Astrocyte of the cerebellum (primary cell): ENCODE measurements at regions not wholly inside any gene's neighbourhood (a gene's known extent, or its start where the extent isn't known, plus 50 kb on each side); places are given as distances from the start of the nearest gene placed in this dataset.
A peak's percentile ranks its signal among the peaks of the same experiment; 100 is the strongest.

ENCODE experiments used
- DNase-seq: peaks from one replicate; pipeline ENCODE4 v3.0.0-alpha.2; 2011; ENCODE audit warnings: low read depth
- H3K4me3 ChIP-seq: 2 replicates; pipeline ENCODE4 v1.5.1; 2011; ENCODE audit warnings: mild to moderate bottlenecking, low read depth, low read length, moderate library complexity
- in situ Hi-C: cut with HindIII; loops from 2 replicates; pipeline ENCODE4 v1.10.0; 2017; ENCODE audit warnings: low sequenced_read_pairs
- TF ChIP-seq, protein P1 (sequence below): IDR thresholded peaks from 2 replicates; pipeline ENCODE4 v1.5.1; 2012; ENCODE audit warnings: low read length, low read depth, moderate library complexity, mild to moderate bottlenecking; ENCODE audit errors: missing control alignments

- peak; percentile 53 for DNase-seq
- H3K4me3 ChIP-seq: no peak overlapping the region
- in situ Hi-C loops: no loop called here
- TF ChIP-seq, protein P1, sequence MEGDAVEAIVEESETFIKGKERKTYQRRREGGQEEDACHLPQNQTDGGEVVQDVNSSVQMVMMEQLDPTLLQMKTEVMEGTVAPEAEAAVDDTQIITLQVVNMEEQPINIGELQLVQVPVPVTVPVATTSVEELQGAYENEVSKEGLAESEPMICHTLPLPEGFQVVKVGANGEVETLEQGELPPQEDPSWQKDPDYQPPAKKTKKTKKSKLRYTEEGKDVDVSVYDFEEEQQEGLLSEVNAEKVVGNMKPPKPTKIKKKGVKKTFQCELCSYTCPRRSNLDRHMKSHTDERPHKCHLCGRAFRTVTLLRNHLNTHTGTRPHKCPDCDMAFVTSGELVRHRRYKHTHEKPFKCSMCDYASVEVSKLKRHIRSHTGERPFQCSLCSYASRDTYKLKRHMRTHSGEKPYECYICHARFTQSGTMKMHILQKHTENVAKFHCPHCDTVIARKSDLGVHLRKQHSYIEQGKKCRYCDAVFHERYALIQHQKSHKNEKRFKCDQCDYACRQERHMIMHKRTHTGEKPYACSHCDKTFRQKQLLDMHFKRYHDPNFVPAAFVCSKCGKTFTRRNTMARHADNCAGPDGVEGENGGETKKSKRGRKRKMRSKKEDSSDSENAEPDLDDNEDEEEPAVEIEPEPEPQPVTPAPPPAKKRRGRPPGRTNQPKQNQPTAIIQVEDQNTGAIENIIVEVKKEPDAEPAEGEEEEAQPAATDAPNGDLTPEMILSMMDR: no peak
Measured at GRCh38 chr3:170714562-170715535, 129.0 kb upstream of the SLC7A14 start.

- in situ Hi-C loops: no loop called here
- DNase-seq: peak; percentile 37
- TF ChIP-seq, protein P1: no peak
- no peak overlapping the region for H3K4me3 ChIP-seq
Measured at GRCh38 chr3:170714122-170714521, 128.2 kb upstream of the SLC7A14 start.

- in situ Hi-C loops: no loop called here
- TF ChIP-seq, protein P1: no peak
- no peak overlapping the region for H3K4me3 ChIP-seq
- no peak for DNase-seq
Measured at GRCh38 chr3:170713653-170714052, 127.8 kb upstream of the SLC7A14 start.

DNA sequence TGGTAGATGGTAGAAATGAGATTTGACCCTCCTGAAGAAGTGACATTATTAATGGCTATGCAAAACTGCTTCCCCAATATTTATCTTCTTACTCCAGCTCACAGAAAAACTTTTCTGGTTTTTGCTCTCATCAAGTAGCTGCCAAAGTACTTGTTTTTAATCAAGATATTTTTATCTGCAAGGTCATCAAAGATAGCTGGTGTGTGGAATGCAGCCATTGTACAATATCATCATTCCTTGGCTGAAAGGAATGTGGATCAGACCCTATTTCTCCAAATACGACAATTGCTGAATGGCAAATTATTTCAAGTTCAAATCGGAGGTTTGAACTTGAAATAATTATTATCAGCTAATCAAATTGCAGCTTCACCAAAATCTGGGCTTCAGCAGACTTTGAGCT is 126.9 kb upstream of the SLC7A14 start:
- in situ Hi-C loops: no loop called here
- no peak overlapping the region for H3K4me3 ChIP-seq
- TF ChIP-seq, protein P1: no peak
- DNase-seq: no peak

DNA sequence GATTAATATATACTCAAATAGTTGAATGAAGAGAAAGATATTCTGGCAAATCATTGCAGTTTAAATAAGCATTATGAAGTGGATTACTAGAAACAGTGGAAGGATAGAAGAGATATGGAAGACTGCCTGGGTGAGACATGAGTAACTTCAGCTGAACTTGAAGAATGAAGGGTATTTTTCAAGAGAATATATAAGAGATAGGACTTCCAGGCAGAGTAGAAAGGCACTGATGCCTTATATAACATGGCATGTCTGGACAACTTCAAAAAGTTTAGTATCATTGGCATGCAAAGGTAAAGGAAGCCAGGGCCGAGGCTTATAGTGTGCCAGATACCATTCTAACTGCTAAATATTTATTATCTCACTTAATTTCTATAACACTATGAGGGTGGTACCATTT is 126.5 kb upstream of the SLC7A14 start:
- TF ChIP-seq, protein P1: no peak
- in situ Hi-C loops: no loop called here
- DNase-seq: no peak
- no peak overlapping the region for H3K4me3 ChIP-seq

DNA sequence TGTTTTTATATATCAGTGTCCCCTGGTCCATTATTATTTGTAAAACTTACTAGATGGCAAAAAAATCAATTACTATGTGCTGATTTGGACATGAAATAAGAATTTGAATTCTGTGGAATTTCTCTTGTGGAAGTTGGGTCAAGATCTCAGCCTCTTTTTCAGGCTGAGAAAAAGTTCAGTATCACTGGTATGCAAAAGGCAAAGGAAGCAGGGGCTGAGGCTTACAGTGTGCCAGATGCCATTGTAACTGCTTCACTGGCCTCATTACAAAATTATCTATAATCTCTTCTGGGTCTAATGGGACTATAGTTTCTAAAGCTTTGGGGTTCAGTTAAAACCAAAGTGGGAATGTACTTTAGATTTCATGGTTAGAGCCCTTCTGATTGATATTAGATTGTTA is 125.9 kb upstream of the SLC7A14 start:
- in situ Hi-C loops: no loop called here
- H3K4me3 ChIP-seq: no peak overlapping the region
- TF ChIP-seq, protein P1: no peak
- no peak for DNase-seq
